HG03442 (cell line): ENCODE measurements at regions not wholly inside any gene's neighbourhood (a gene's known extent, or its start where the extent isn't known, plus 50 kb on each side); places are given as distances from the start of the nearest gene placed in this dataset.
"Not testable (repeated sequence)": the region's sequence is repeated elsewhere in the genome, so short reads cannot be mapped to it uniquely, and the experiment has no call there.

Experiments used
- ATAC-seq: cut with Tn5 transposase; IDR thresholded peaks from one replicate; pipeline ENCODE4 v1.9.1; 2021; ENCODE audit warnings: mild to moderate bottlenecking, moderate library complexity; ENCODE audit not compliant: unreplicated experiment

GRCh38 chr14:44453433-44454171, 53.5 kb downstream of the FSCB start:
- no peak for ATAC-seq

GRCh38 chr14:44450232-44450631, 56.9 kb downstream of the FSCB start:
- not testable (repeated sequence) for ATAC-seq

GRCh38 chr14:44449680-44450079, 57.4 kb downstream of the FSCB start:
- no peak for ATAC-seq

- ATAC-seq, result no peak
Observed at GRCh38 chr14:44448951-44449358, 58.1 kb downstream of the FSCB start.

- ATAC-seq, result no peak
Observed at GRCh38 chr14:44446965-44447364, 60.1 kb downstream of the FSCB start.

GRCh38 chr14:44444454-44444853, 62.6 kb downstream of the FSCB start:
- ATAC-seq, result no peak

- no peak for ATAC-seq
Observed at GRCh38 chr14:44438936-44439335, 68.1 kb downstream of the FSCB start.

- no peak for ATAC-seq
Observed at GRCh38 chr14:44438221-44438620, 68.9 kb downstream of the FSCB start.

- no peak for ATAC-seq
Observed at GRCh38 chr14:44436458-44436857, 70.6 kb downstream of the FSCB start.

- ATAC-seq, result no peak
Observed at GRCh38 chr14:44428231-44428945, 78.7 kb downstream of the FSCB start.

- ATAC-seq, result no peak
Observed at GRCh38 chr14:44422699-44423098, 84.4 kb downstream of the FSCB start.

- no peak for ATAC-seq
Observed at GRCh38 chr14:44420226-44420625, 86.9 kb downstream of the FSCB start.

- no peak for ATAC-seq
Observed at GRCh38 chr14:44418856-44419255, 88.2 kb downstream of the FSCB start.

- ATAC-seq, result no peak
Observed at GRCh38 chr14:44417809-44418208, 89.3 kb downstream of the FSCB start.

GRCh38 chr14:44414646-44415045, 92.4 kb downstream of the FSCB start:
- no peak for ATAC-seq

GRCh38 chr14:44412858-44413569, 94.1 kb downstream of the FSCB start:
- ATAC-seq, result no peak

- ATAC-seq, result no peak
Observed at GRCh38 chr14:44405011-44405486, 102.0 kb downstream of the FSCB start.

GRCh38 chr14:44404599-44404998, 102.5 kb downstream of the FSCB start:
- no peak for ATAC-seq

GRCh38 chr14:44404036-44404435, 103.0 kb downstream of the FSCB start:
- ATAC-seq, result no peak

GRCh38 chr14:44403193-44403592, 103.9 kb downstream of the FSCB start:
- ATAC-seq, result no peak

GRCh38 chr14:44396226-44396625, 110.9 kb downstream of the FSCB start:
- ATAC-seq, result no peak

- ATAC-seq, result no peak
Observed at GRCh38 chr14:44392984-44393383, 114.1 kb downstream of the FSCB start.
